ENCODE measurements at regions not wholly inside any gene's neighbourhood (a gene's known extent, or its start where the extent isn't known, plus 50 kb on each side); places are given as distances from the start of the nearest gene placed in this dataset.

GRCh38 chr4:130825284-130825683 is 1729.3 kb downstream of the C4orf33 start:
- TF ChIP-seq CTCF (IDR thresholded peaks at IDR 0.05; ENCODE audit: poor library complexity), result no peak
- no peak for TF ChIP-seq EZH2 (IDR thresholded peaks at IDR 0.05; ENCODE audit: borderline replicate concordance)
- TF ChIP-seq EZH2phosphoT487 (IDR thresholded peaks at IDR 0.05; ENCODE audit: low read depth, severe bottlenecking, unreplicated experiment), result no peak
- Histone ChIP-seq H3K36me3 (replicated peaks; ENCODE audit: insufficient read depth, low read depth) (no peaks in the 10 kb centered on the region), H3K9me3 (ENCODE audit: low read depth) (no peaks in the 10 kb centered on the region), H3K27me3 (no peaks in the 10 kb centered on the region), H2AFZ (no peak overlapping the region), H3K27ac (no peak overlapping the region), H3K79me2 (no peaks in the 10 kb centered on the region), H3K4me2 (no peak overlapping the region), H4K20me1 (ENCODE audit: insufficient read depth, poor library complexity, severe bottlenecking) (no peaks in the 10 kb centered on the region), H3K9me2 (replicated peaks; ENCODE audit: insufficient read depth) (no peaks in the 10 kb centered on the region), H3K4me1 (ENCODE audit: insufficient read depth) (no peaks in the 10 kb centered on the region), H3K4me3 (no peak overlapping the region)
- no peak for DNase-seq (ENCODE audit: low spot score)
- WGBS (ENCODE audit: low lambda C conversion rate, missing lambda C conversion rate), result 80% methylated on average over 2 of the region's 2 CpGs

- WGBS (ENCODE audit: low lambda C conversion rate, missing lambda C conversion rate), result 55% methylated on average over 5 of the region's 5 CpGs
- Histone ChIP-seq H3K36me3 (replicated peaks; ENCODE audit: insufficient read depth, low read depth) (no peaks in the 10 kb centered on the region), H3K4me3 (no peak overlapping the region), H4K20me1 (ENCODE audit: insufficient read depth, poor library complexity, severe bottlenecking) (no peaks in the 10 kb centered on the region), H3K4me2 (peak overlapping the region; percentile 32), H3K9me2 (replicated peaks; ENCODE audit: insufficient read depth) (no peaks in the 10 kb centered on the region), H3K9me3 (ENCODE audit: low read depth) (no peaks in the 10 kb centered on the region), H3K27ac (no peak overlapping the region), H3K27me3 (no peaks in the 10 kb centered on the region), H3K4me1 (ENCODE audit: insufficient read depth) (peaks cover 6% of the 10 kb centered on the region), H3K79me2 (no peaks in the 10 kb centered on the region), H2AFZ (no peak overlapping the region)
- DNase-seq (ENCODE audit: low spot score), result peak; percentile 10
- no peak for TF ChIP-seq EZH2 (IDR thresholded peaks at IDR 0.05; ENCODE audit: borderline replicate concordance)
- TF ChIP-seq CTCF (IDR thresholded peaks at IDR 0.05; ENCODE audit: poor library complexity), result no peak
- TF ChIP-seq EZH2phosphoT487 (IDR thresholded peaks at IDR 0.05; ENCODE audit: low read depth, severe bottlenecking, unreplicated experiment), result no peak
These were observed 1754.1 kb downstream of the C4orf33 start for GRCh38 chr4:130850019-130850524.

GRCh38 chr4:130851107-130851506 is 1755.2 kb downstream of the C4orf33 start:
- Histone ChIP-seq H3K79me2 (no peaks in the 10 kb centered on the region), H4K20me1 (ENCODE audit: insufficient read depth, poor library complexity, severe bottlenecking) (no peaks in the 10 kb centered on the region), H3K4me3 (no peak overlapping the region), H3K27ac (no peak overlapping the region), H3K36me3 (replicated peaks; ENCODE audit: insufficient read depth, low read depth) (no peaks in the 10 kb centered on the region), H3K4me2 (no peak overlapping the region), H2AFZ (no peak overlapping the region), H3K27me3 (no peaks in the 10 kb centered on the region), H3K4me1 (ENCODE audit: insufficient read depth) (peaks cover 6% of the 10 kb centered on the region), H3K9me2 (replicated peaks; ENCODE audit: insufficient read depth) (no peaks in the 10 kb centered on the region), H3K9me3 (ENCODE audit: low read depth) (no peaks in the 10 kb centered on the region)
- no peak for DNase-seq (ENCODE audit: low spot score)
- 55% methylated on average over 2 of the region's 2 CpGs for WGBS (ENCODE audit: low lambda C conversion rate, missing lambda C conversion rate)
- no peak for TF ChIP-seq EZH2 (IDR thresholded peaks at IDR 0.05; ENCODE audit: borderline replicate concordance)
- no peak for TF ChIP-seq CTCF (IDR thresholded peaks at IDR 0.05; ENCODE audit: poor library complexity)
- TF ChIP-seq EZH2phosphoT487 (IDR thresholded peaks at IDR 0.05; ENCODE audit: low read depth, severe bottlenecking, unreplicated experiment), result no peak

DNA sequence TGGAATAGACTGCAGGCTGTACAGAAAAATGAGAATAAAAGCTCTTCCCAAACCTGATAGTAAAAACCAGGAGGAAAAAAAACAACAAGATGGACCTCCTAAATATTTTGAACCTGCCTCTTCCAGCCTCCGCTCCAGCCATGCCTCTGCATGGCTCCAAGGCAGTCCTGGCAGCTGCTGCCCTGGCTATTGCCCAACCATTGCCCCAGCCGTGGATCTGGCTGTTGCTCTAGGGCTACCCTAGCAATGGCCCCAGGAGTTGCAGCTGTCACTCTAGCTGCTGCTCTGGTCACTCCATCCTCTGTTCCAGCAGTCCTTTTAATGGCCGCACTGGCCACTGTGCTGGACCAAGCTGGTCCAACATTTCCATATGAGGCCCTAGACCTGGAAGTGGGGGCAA is 1756.0 kb downstream of the C4orf33 start:
- H2AFZ ChIP-seq, result no peak overlapping the region
- no peak overlapping the region for H3K4me3 ChIP-seq
- no peak for DNase-seq (ENCODE audit: low spot score)
- H4K20me1 ChIP-seq (ENCODE audit: insufficient read depth, poor library complexity, severe bottlenecking), result no peaks in the 10 kb centered on the region
- no peaks in the 10 kb centered on the region for H3K9me2 ChIP-seq (replicated peaks; ENCODE audit: insufficient read depth)
- no peaks in the 10 kb centered on the region for H3K36me3 ChIP-seq (replicated peaks; ENCODE audit: insufficient read depth, low read depth)
- no peak overlapping the region for H3K4me2 ChIP-seq
- peaks cover 6% of the 10 kb centered on the region for H3K4me1 ChIP-seq (ENCODE audit: insufficient read depth)
- 87% methylated on average over 3 of the region's 3 CpGs for WGBS (ENCODE audit: low lambda C conversion rate, missing lambda C conversion rate)
- no peaks in the 10 kb centered on the region for H3K79me2 ChIP-seq
- H3K27me3 ChIP-seq, result no peaks in the 10 kb centered on the region
- no peak overlapping the region for H3K27ac ChIP-seq
- H3K9me3 ChIP-seq (ENCODE audit: low read depth), result no peaks in the 10 kb centered on the region
- no peak for TF ChIP-seq CTCF (IDR thresholded peaks at IDR 0.05; ENCODE audit: poor library complexity)
- no peak for TF ChIP-seq EZH2phosphoT487 (IDR thresholded peaks at IDR 0.05; ENCODE audit: low read depth, severe bottlenecking, unreplicated experiment)
- TF ChIP-seq EZH2 (IDR thresholded peaks at IDR 0.05; ENCODE audit: borderline replicate concordance), result no peak

Data from hepatocyte (in vitro differentiated cells).